GM12878 (cell line): ENCODE measurements at regions not wholly inside any gene's neighbourhood (a gene's known extent, or its start where the extent isn't known, plus 50 kb on each side); places are given as distances from the start of the nearest gene placed in this dataset.

ENCODE experiments used
- ATAC-seq: fragments of 200-7000 bp; cut with Tn5 transposase; 3 replicates; pipeline ENCODE4 v1.9.1; 2020; ENCODE audit warnings: mild to moderate bottlenecking, moderate library complexity
- BruUV-seq: library from RNA; stranded (reverse); fragments of 400-500 nt; replicated peaks from 2 replicates; lab custom pipeline; 2021; lab: Mats Ljungman, UMichigan
- CTCF ChIA-PET: fragments of 300-600 bp; sonication (Branson Sonifier 250); formaldehyde crosslinking; extraction: SDS; loops from one replicate; lab custom pipeline; 2021; ENCODE audit warnings: inconsistent platforms; lab: Yijun Ruan, JAX
- POLR2A ChIA-PET: fragments of 350-600 bp; formaldehyde crosslinking; extraction: SDS; loops from one replicate; lab custom pipeline; 2021; ENCODE audit warnings: inconsistent platforms; lab: Charles Lee
- RAD21 ChIA-PET: fragments of 300-600 bp; sonication (Branson Sonifier 250); formaldehyde crosslinking; loops from one replicate; lab custom pipeline; 2023; ENCODE audit warnings: antibody characterized with exemption; ENCODE audit not compliant: unreplicated experiment; lab: Charles Lee
- SMC1A ChIA-PET: fragments of 300-600 bp; sonication (Branson Sonifier 250); formaldehyde crosslinking; loops from one replicate; lab custom pipeline; 2023; ENCODE audit not compliant: unreplicated experiment, uncharacterized antibody; lab: Charles Lee
- DNase-seq: peaks from one replicate; pipeline ENCODE4 v3.0.0-alpha.2; 2011; ENCODE audit warnings: low read depth, low spot score
- FAIRE-seq: peaks from 3 replicates; lab custom pipeline; 2011; peaks lifted over from hg19 to GRCh38; lab: Jason Lieb, UNC
- H2AFZ ChIP-seq: 2 replicates; pipeline ENCODE4 v1.6.0; 2011; ENCODE audit warnings: low read depth, low read length, control low read depth; ENCODE audit not compliant: control insufficient read depth
- H3K27ac ChIP-seq: 2 replicates; pipeline ENCODE4 v1.5.1; 2011; ENCODE audit warnings: control low read depth; ENCODE audit not compliant: control insufficient read depth, insufficient read depth
- H3K27me3 ChIP-seq, 2 experiments: replicated peaks in 1 of 2; 2 replicates each; pipeline versions ENCODE4 v1.6.0 to v1.6.1; 2011; ENCODE audit warnings: low read length in 1 of 2; ENCODE audit not compliant: control insufficient read depth in 2 of 2, insufficient read depth in 2 of 2
- H3K36me3 ChIP-seq, 2 experiments: 2 replicates each; pipeline ENCODE4 v1.5.1; 2011; ENCODE audit warnings: low read length in 1 of 2; ENCODE audit not compliant: control insufficient read depth in 2 of 2, insufficient read depth in 2 of 2
- H3K4me1 ChIP-seq: 2 replicates; pipeline ENCODE4 v1.6.1; 2011; ENCODE audit warnings: mild to moderate bottlenecking, low read length, moderate library complexity, mixed read lengths; ENCODE audit not compliant: control insufficient read depth, insufficient read depth
- H3K4me2 ChIP-seq: 2 replicates; pipeline ENCODE4 v1.6.0; 2011; ENCODE audit warnings: control low read depth; ENCODE audit not compliant: control insufficient read depth, insufficient read depth
- H3K4me3 ChIP-seq: fragments of 200-600 bp; sonication (generic); 2 replicates; pipeline ENCODE4 v1.5.1; 2016
- H3K79me2 ChIP-seq: 2 replicates; pipeline ENCODE4 v1.6.0; 2011; ENCODE audit warnings: low read length; ENCODE audit not compliant: control insufficient read depth, insufficient read depth
- H3K9ac ChIP-seq: 2 replicates; pipeline ENCODE4 v1.8.0; 2011; ENCODE audit warnings: low read length, control low read depth, mixed read lengths; ENCODE audit not compliant: control insufficient read depth, insufficient read depth
- H3K9me3 ChIP-seq: replicated peaks from 3 replicates; pipeline ENCODE4 v1.5.1; 2011; ENCODE audit warnings: mild to moderate bottlenecking, low read length; ENCODE audit not compliant: control insufficient read depth, insufficient read depth
- H4K20me1 ChIP-seq: 2 replicates; pipeline ENCODE4 v1.6.0; 2011; ENCODE audit not compliant: control insufficient read depth, insufficient read depth
- ESRRA ChIP-seq: IDR thresholded peaks from 2 replicates; pipeline ENCODE4 v1.6.1; 2012; ENCODE audit warnings: mild to moderate bottlenecking, low read length, improper control_type of control experiment
- JUNB ChIP-seq: IDR thresholded peaks from 2 replicates; pipeline ENCODE4 v1.6.1; 2016; ENCODE audit warnings: antibody characterized with exemption, mild to moderate bottlenecking
- KAT2A ChIP-seq: conservative IDR thresholded peaks from 2 replicates; pipeline ENCODE4 v1.6.1; 2011; ENCODE audit warnings: low read depth, low read length; ENCODE audit not compliant: control insufficient read depth
- MYC ChIP-seq: IDR thresholded peaks from 2 replicates; pipeline ENCODE4 v1.6.1; 2011; ENCODE audit warnings: mild to moderate bottlenecking, low read length, moderate library complexity, inconsistent platforms; ENCODE audit not compliant: insufficient read depth, insufficient replicate concordance, insufficient read length, severe bottlenecking
- NFYA ChIP-seq: IDR thresholded peaks from 2 replicates; pipeline ENCODE4 v1.6.1; 2011; ENCODE audit warnings: low read depth, mild to moderate bottlenecking, low read length, improper control_type of control experiment, borderline replicate concordance
- POU2F2 ChIP-seq: IDR thresholded peaks from 3 replicates; pipeline ENCODE4 v1.6.1; 2011; ENCODE audit warnings: low read depth, mild to moderate bottlenecking, low read length, borderline replicate concordance
- SPI1 ChIP-seq: IDR thresholded peaks from 2 replicates; pipeline ENCODE4 v1.6.1; 2011; ENCODE audit warnings: low read depth, mild to moderate bottlenecking, low read length, moderate library complexity, borderline replicate concordance; ENCODE audit not compliant: insufficient read depth
- SREBF2 ChIP-seq: IDR thresholded peaks from 2 replicates; pipeline ENCODE4 v1.6.1; 2012; ENCODE audit warnings: mild to moderate bottlenecking, low read length
- ZNF592 ChIP-seq: fragments of 450-650 bp; IDR thresholded peaks from 2 replicates; pipeline ENCODE4 v1.6.1; 2017; ENCODE audit warnings: mild to moderate bottlenecking, moderate library complexity
- ZNF622 ChIP-seq: fragments of 450-650 bp; IDR thresholded peaks from 2 replicates; pipeline ENCODE4 v1.6.1; 2017; ENCODE audit warnings: mild to moderate bottlenecking, inconsistent platforms
- ZSCAN29 ChIP-seq: fragments of 450-650 bp; IDR thresholded peaks from 2 replicates; pipeline ENCODE4 v1.6.1; 2017; ENCODE audit warnings: mild to moderate bottlenecking, moderate library complexity
- whole genome bisulfite sequencing: methylation state at CpG from one replicate; pipeline ENCODE4 v1.1.6; 2016; ENCODE audit warnings: low lambda C conversion rate; ENCODE audit not compliant: insufficient replicate concordance, insufficient coverage; ENCODE audit errors: missing lambda C conversion rate; 5-methylcytosine and 5-hydroxymethylcytosine counted together
- in situ Hi-C: fragments of 300-500 bp; cut with MboI; formaldehyde crosslinking; loops from 9 replicates; pipeline ENCODE4 v1.14.3; 2018; ENCODE audit warnings: mixed read lengths
- intact Hi-C: fragments of 100-400 bp; cut with micrococcal nuclease; formaldehyde crosslinking; loops from one replicate; pipeline ENCODE4 v1.14.2; 2022; ENCODE audit not compliant: unreplicated experiment
- TF ChIP-seq, protein P1 (sequence below): fragments of 450-650 bp; conservative IDR thresholded peaks from 2 replicates; pipeline ENCODE4 v1.6.1; 2017; ENCODE audit warnings: mild to moderate bottlenecking, moderate library complexity

GRCh38 chr6:55047451-55048044 is 126.8 kb upstream of the HCRTR2 start:
- POLR2A ChIA-PET = no interaction called here
- intact Hi-C loops (no loop called here), in situ Hi-C loops (no loop called here)
- 0% methylated on average over 2 of the region's 2 CpGs for WGBS
- Histone ChIP-seq H3K4me3 (no peak overlapping the region), H3K9me3 (no peaks in the 10 kb centered on the region), H3K4me1 (no peaks in the 10 kb centered on the region), H3K9ac (no peak overlapping the region), H4K20me1 (no peaks in the 10 kb centered on the region), H3K27me3 (no peaks in the 10 kb centered on the region), H3K36me3 (no peaks in the 10 kb centered on the region), H3K4me2 (no peak overlapping the region), H2AFZ (no peak overlapping the region), H3K79me2 (no peaks in the 10 kb centered on the region), H3K27ac (no peak overlapping the region)
- no TSS peak for BruUV-seq
- SMC1A ChIA-PET = no interaction called here
- RAD21 ChIA-PET = no interaction called here
- CTCF ChIA-PET = interaction anchor here (1.1 kb wide), 1 partner anchor 13 kb away, joined by 3 read pairs; no protein-coding TSS in a partner anchor
- FAIRE-seq (no peak), ATAC-seq (no peak; the same call in 1 of the 3 replicates), DNase-seq (no peak)
- no peak for TF ChIP-seq ZSCAN29
- TF ChIP-seq SPI1 = peak; percentile 32; the same call in 1 of the 2 replicates
- 0 out of 2 replicates have a peak, but pooled peaks have one; percentile 6 for TF ChIP-seq JUNB

DNA sequence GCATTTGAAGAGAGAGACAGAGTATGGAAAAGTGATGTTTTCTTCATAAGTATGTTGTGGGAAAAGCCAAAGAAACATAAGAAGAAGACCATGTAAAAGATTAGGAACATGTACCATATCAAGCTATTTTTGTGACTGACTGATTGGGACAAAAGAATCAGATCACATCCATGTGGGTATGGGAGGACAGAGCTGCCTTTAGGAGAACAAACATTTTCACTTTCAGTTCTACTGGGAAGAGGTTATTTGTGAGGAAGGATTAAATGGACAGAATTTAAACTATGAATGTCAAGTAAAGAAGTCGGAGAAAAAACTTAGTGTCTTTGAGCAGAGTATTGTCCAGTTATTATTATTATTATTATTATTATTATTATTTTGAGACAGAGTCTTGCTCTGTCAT is 124.4 kb upstream of the HCRTR2 start:
- ATAC-seq (no peak), DNase-seq (no peak), FAIRE-seq (no peak)
- BruUV-seq = no TSS peak
- no peak overlapping the region for H3K4me3 ChIP-seq
- H3K79me2 ChIP-seq = no peaks in the 10 kb centered on the region
- 88% methylated on average over 1 of the region's 1 CpG for WGBS
- ChIA-PET POLR2A (no interaction called here), RAD21 (no interaction called here), SMC1A (no interaction called here), CTCF (no interaction called here)
- H3K4me2 ChIP-seq = no peak overlapping the region
- no peaks in the 10 kb centered on the region for H3K4me1 ChIP-seq
- no peaks in the 10 kb centered on the region for H3K27me3 ChIP-seq
- no peaks in the 10 kb centered on the region for H4K20me1 ChIP-seq
- no peaks in the 10 kb centered on the region for H3K36me3 ChIP-seq
- in situ Hi-C loops = no loop called here
- no peaks in the 10 kb centered on the region for H3K9me3 ChIP-seq
- no peak overlapping the region for H3K27ac ChIP-seq
- H2AFZ ChIP-seq = no peak overlapping the region
- H3K9ac ChIP-seq = no peak overlapping the region
- intact Hi-C loops = no loop called here
- TF ChIP-seq ESRRA (no peak), ZNF592 (no peak), SREBF2 (no peak), POU2F2 (no peak), ZNF622 (no peak), MYC (no peak), KAT2A (no peak), NFYA (no peak)
- TF ChIP-seq, protein P1, sequence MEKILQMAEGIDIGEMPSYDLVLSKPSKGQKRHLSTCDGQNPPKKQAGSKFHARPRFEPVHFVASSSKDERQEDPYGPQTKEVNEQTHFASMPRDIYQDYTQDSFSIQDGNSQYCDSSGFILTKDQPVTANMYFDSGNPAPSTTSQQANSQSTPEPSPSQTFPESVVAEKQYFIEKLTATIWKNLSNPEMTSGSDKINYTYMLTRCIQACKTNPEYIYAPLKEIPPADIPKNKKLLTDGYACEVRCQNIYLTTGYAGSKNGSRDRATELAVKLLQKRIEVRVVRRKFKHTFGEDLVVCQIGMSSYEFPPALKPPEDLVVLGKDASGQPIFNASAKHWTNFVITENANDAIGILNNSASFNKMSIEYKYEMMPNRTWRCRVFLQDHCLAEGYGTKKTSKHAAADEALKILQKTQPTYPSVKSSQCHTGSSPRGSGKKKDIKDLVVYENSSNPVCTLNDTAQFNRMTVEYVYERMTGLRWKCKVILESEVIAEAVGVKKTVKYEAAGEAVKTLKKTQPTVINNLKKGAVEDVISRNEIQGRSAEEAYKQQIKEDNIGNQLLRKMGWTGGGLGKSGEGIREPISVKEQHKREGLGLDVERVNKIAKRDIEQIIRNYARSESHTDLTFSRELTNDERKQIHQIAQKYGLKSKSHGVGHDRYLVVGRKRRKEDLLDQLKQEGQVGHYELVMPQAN = no peak
